HG03066 (cell line): ENCODE measurements at regions not wholly inside any gene's neighbourhood (a gene's known extent, or its start where the extent isn't known, plus 50 kb on each side); places are given as distances from the start of the nearest gene placed in this dataset.
"Not testable (repeated sequence)": the region's sequence is repeated elsewhere in the genome, so short reads cannot be mapped to it uniquely, and the experiment has no call there.

Source experiments
- ATAC-seq: cut with Tn5 transposase; IDR thresholded peaks from one replicate; pipeline ENCODE4 v1.9.1; 2021; ENCODE audit warnings: low read depth; ENCODE audit not compliant: unreplicated experiment

DNA sequence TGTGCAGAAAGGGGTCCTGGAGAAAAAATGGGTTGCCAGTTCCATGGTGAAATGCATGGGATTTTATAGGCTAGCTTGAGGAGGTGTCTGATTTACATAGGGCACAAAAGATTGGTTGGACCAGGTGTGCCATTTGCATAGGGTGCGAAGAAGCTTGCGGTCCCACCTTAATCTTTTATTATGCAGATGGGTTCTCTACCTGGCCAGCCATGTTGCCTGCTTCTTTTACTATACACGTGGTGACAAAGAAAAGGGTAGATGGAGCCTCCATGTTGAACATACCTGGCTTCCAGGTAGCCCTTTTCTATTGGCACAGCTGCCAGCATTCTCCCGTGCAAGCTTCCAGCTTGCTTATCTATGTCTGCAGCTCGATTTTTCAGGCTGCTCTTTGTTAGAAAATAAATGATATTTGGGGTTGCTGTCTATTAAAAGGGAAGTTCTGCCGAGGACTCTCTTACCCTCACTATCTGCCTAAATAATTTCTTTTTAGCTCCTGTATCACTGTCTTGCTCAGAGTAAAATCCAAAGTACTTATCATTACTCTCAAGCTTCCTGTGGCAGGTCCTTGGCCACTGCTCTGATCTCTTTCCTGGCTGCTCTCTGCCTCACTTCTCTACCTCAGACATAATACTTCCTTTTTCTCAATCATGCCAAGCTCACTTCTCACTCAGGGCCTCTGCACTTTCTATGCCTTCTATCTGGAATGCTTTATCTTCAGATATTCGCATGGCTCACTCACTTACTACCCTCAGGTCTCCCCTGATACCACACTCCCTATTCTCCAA lies 216.0 kb upstream of the DAAM1 start:
- no peak for ATAC-seq

DNA sequence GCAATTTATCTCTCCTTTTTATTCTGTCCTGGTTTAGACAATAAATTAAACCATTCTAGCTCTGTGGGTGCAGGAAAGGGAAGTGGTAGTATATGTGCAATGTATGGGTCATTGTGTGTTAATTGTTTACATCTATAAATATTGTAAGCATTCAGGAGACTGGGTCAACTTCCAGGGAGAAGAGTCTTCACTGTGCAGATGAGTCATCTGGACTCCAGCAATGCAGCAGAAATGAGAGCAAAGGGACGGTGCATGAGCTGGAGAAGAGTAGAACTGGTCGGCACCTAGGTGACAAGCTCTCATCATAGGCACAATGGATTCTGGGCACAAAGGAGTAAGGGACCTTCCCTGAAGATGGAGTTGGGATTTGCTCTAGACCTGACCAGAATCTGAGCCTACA lies 211.1 kb upstream of the DAAM1 start:
- ATAC-seq: no peak

DNA sequence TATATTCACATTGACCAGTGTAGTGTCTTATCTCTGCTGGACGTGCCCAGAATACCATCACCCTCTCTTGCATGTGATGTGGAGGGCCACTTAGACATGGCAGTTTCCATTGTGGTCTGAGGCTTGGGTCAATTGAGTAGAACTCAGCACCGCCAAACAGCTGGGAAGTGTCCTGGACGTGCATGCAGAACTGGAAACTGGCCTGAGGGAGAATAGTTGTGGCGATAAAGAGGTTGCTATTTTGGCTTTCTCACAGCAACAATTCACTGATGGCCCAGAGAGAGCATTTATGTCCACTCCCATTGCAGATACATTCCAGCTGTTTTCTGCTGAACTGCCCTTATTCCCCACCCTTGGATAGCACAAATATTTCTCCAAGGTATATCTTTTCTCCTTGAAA lies 210.1 kb upstream of the DAAM1 start:
- ATAC-seq: no peak

DNA sequence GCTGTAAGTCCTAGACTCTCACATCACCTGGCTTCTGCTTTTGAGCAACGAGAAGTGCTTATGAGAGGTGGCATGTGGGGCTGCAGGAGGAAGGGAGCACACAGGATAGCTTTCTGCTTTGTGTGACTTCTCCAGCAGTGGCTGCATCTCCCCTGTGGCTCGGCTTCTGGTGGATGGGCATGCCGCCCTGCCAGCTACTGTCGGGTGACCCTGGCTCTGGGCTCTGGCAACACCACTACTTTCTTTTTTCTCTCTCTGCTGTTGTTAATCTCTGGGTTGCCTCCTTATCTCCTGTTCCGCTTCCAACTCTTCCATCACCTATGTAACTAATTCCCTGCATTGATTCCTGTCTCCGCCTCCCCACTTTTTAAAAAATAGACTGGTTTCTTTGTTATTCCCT lies 209.1 kb upstream of the DAAM1 start:
- ATAC-seq: no peak

- no peak for ATAC-seq
Observed at GRCh38 chr14:58981840-58982239, 206.6 kb upstream of the DAAM1 start.

GRCh38 chr14:58985786-58986185 lies 202.7 kb upstream of the DAAM1 start:
- ATAC-seq: no peak

DNA sequence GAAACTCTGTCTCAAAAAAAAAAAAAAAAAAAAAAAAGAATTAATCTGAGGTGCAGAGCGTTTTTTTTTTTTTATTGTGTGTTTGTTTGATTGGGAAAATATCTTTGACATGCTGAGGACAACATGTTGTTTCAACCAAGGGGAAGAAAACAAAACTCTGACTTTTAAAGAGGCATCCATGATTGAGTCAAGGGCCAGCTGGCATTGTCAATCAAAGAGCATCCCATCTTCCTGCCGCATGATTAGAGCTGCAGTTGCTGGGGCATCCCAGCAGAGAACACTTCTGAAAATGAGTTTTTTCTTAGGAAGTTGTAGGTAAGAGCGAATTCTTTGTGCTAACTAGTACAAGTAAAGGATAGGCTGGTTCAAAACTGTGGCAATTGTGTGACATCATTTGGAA lies 200.9 kb upstream of the DAAM1 start:
- ATAC-seq: no peak

GRCh38 chr14:58992935-58993334 lies 195.5 kb upstream of the DAAM1 start:
- no peak for ATAC-seq

DNA sequence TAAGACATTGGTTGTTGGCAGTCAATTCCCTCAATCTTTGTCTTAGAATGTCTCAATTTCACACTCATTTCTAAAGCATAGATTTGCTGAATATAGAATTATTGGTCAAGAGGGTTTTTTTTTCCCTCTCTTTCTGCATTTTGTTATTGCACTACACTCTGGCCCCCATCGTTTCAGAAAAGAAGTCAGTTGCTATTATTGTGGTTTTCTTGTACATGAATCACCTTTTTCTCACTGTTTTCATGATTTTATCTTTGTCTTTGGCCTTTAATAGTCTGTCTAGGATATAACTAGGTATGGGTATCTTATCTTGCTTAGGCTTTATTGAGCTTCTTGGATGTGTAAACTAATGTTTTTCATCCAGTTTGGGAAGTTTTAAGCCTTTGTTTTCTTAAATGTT lies 194.3 kb upstream of the DAAM1 start:
- no peak for ATAC-seq

- ATAC-seq: no peak
Observed at GRCh38 chr14:59004012-59004411, 184.5 kb upstream of the DAAM1 start.

- not testable (repeated sequence) for ATAC-seq
Observed at GRCh38 chr14:59006179-59006578, 182.3 kb upstream of the DAAM1 start.

- no peak for ATAC-seq
Observed at GRCh38 chr14:59009967-59010366, 178.5 kb upstream of the DAAM1 start.

DNA sequence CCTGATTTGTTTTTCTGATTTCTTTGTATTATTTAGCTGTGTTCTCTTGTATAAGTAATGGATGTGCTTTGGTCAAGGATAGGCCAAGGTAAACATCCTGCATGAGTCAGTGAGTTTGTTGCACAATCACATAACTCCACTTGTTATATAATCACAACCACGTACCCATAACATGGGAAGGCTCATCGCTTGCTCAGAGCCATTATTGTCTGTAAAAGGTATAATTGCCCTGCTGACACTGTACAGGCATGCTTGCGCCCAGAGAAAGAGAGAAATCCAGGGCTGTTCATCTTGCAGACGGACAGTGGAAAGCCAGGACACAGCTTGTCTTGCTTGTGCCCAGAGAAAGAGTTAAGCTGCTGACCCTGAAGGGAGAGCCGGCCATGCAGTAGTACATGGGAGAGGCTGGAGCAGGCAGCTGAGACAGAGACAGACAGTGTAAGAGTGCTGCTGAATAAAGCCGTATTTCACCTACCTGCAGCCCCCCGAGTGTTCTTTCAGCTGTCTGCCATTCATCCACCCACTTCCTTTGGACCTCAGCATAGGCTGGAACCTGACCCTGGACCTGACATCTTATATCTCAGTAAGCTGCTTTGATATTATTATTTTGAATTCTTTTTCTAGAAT lies 174.7 kb upstream of the DAAM1 start:
- no peak for ATAC-seq

DNA sequence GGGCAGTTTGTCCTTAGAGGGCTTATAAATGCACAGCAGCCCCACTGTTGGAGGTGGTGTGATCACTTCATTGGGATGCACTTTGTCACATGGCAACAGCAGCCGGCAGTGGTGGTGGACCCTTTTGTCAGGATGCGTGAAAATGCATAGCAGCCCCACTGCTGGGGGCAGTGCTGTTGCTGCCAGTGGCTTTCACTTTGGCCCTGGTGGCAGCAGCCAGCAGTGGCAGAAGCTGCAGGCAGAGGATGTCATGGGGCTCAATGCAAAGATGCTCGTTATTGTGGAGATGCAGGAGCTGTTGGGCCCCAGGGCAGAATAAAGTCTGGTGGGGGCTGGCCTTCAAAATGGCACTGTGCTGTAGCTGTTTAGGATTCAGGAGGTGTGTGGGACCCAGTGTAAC lies 173.0 kb upstream of the DAAM1 start:
- ATAC-seq: no peak

DNA sequence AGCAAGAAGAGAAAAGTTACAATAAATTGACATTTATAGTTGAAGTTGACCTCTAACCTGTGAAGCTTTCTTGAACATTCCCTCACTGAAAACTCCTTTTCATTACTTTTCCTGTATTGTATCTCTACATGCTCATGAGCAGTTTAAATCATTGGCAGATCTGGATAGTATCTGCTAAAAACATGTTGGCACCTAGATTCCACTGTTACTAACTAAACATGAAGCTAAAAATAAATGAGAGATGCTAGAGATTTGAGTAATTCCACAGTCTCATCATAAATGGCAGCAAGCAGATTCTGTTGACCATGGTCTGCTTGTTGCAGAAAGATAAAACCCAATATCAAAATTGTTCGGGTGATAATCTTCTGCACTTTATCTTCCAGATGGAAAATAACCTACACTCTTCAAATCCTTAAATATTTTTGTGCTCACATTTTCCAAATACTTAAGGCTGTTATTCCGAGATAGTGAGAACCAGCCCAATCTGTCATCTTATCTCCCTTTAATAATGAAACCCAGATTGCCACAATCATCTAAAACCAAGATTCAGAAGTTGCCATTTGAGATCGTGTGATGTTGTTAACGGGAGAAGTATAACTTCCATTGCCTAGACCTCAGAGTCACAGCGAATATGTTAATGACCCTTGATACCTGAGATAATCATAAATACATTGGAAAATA lies 171.0 kb upstream of the DAAM1 start:
- ATAC-seq: no peak

DNA sequence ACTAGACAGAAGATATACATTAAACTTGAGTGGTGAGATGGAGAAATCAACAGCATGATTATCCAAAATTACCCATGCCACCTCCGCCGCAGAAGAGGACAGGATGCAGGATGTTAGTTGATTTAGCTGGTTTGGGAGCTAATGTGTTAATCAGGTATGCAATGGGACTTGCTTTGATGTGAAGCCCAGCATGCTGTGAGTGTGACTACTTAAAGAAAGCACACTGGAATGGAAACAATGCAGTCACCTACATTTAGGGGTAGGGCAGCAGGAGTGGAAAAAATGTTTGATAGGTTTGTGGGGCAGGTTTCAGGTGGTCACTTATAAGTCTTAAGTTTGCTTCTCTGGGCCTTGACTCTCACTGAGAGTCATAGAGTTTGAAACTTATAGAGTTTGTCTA lies 170.0 kb upstream of the DAAM1 start:
- ATAC-seq: no peak

DNA sequence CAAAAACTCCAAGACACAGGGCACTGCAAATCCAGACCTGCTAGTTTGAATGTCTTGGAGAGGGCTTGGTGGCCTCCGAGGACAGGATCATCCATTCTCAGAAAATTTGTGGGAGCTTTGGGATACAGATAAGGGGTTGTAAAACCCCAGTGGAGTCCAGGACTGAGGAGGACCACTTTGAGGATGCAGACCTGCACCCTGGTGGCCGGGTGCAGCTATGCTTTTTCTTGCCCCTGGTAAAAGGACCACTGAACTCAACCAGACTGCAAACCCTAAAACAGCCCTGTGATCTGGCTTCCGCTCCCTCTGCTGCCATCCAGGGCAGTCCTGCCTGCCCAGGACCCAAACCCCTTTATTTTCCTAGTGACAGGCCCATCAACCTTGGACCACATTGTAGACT lies 169.5 kb upstream of the DAAM1 start:
- ATAC-seq: no peak

GRCh38 chr14:59020382-59020781 lies 168.1 kb upstream of the DAAM1 start:
- no peak for ATAC-seq

DNA sequence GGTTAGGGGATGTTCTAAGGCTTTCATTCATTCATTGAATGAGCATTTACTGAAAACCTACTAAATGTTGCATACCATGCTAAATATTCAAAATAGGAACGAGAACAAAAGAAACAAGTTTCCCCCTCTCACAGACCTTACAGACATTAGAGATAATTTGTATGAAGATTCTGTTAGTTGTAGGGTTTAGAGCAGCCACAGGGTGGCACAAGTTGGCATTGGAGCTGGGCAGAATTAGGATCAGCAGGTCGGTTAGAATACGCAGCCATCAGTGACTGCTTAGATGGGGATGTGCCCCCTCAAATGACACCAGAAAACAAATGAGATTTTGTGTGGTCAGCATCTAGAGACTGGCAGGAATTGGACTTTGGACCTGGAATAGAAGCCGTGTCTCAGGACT lies 166.3 kb upstream of the DAAM1 start:
- ATAC-seq: no peak

DNA sequence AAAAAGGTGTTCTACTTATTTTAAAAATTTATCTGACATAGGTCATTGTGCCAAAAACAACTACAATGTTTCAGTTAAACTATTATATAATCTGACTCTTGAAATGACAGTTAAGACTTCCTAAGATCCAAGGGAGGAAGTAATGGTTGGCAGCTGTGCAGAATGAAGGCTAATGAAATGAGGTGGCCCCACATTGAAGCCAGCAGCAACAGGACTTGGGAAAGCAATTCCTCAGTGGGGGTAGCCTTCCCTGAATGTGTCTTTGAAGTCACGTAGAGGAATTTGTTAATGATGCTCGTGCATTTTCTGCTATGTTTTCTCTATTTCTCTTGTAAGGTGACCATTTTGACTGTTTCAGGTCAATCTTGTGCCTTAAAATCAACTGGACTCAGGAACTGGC lies 162.4 kb upstream of the DAAM1 start:
- no peak for ATAC-seq

DNA sequence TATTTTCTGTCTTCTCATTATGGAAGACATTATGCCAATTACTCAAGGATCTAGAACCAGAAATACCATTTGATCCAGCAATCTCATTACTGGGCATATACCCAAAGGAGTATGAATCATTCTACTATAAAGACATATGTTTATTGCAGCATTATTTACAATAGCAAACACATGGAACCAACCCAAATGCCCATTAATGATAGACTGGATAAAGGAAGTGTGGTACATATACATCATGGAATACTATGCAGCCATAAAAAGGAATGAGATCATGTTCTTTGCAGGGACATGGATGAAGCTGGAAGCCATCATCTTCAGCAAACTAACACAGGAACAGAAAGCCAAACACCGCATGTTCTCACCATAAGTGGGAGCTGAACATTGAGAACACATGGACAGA lies 161.8 kb upstream of the DAAM1 start:
- ATAC-seq: not testable (repeated sequence)
